ENCODE measurements at regions not wholly inside any gene's neighbourhood (a gene's known extent, or its start where the extent isn't known, plus 50 kb on each side); places are given as distances from the start of the nearest gene placed in this dataset.

GRCh38 chr15:35198197-35198596 is 113.1 kb upstream of the NANOGP8 start:
- Histone ChIP-seq H3K27me3 (no peaks in the 10 kb centered on the region), H3K4me3 (no peak overlapping the region), H3K36me3 (no peaks in the 10 kb centered on the region), H3K9me3 (no peaks in the 10 kb centered on the region), H3K4me1 (no peaks in the 10 kb centered on the region), H3K27ac (no peak overlapping the region)
- TF ChIP-seq POLR2A (IDR thresholded peaks at IDR 0.05), result no peak
- no peak for TF ChIP-seq CTCF (IDR thresholded peaks at IDR 0.05)
- DNase-seq, result no peak

- H3K36me3 ChIP-seq, result no peaks in the 10 kb centered on the region
- no peak for TF ChIP-seq POLR2A (IDR thresholded peaks at IDR 0.05)
- no peak for TF ChIP-seq CTCF (IDR thresholded peaks at IDR 0.05)
- H3K4me3 ChIP-seq, result no peak overlapping the region
- no peaks in the 10 kb centered on the region for H3K4me1 ChIP-seq
- no peaks in the 10 kb centered on the region for H3K27me3 ChIP-seq
- H3K27ac ChIP-seq, result no peak overlapping the region
- DNase-seq, result no peak
- H3K9me3 ChIP-seq, result no peaks in the 10 kb centered on the region
Measured at GRCh38 chr15:35197754-35198153, 112.7 kb upstream of the NANOGP8 start.

GRCh38 chr15:35197306-35197705 is 112.2 kb upstream of the NANOGP8 start:
- Histone ChIP-seq H3K27me3 (no peaks in the 10 kb centered on the region), H3K4me1 (no peaks in the 10 kb centered on the region), H3K36me3 (no peaks in the 10 kb centered on the region), H3K27ac (no peak overlapping the region), H3K9me3 (no peaks in the 10 kb centered on the region), H3K4me3 (no peak overlapping the region)
- DNase-seq, result no peak
- TF ChIP-seq POLR2A (IDR thresholded peaks at IDR 0.05), result no peak
- no peak for TF ChIP-seq CTCF (IDR thresholded peaks at IDR 0.05)

- no peak overlapping the region for H3K27ac ChIP-seq
- no peak overlapping the region for H3K4me3 ChIP-seq
- H3K27me3 ChIP-seq, result no peaks in the 10 kb centered on the region
- no peak for DNase-seq
- TF ChIP-seq POLR2A (IDR thresholded peaks at IDR 0.05) (no peak), CTCF (IDR thresholded peaks at IDR 0.05) (no peak)
- no peaks in the 10 kb centered on the region for H3K36me3 ChIP-seq
- H3K9me3 ChIP-seq, result peaks cover 0 to 9% (median 0%) of the 10 kb centered on the region in 4 donors
- H3K4me1 ChIP-seq, result no peaks in the 10 kb centered on the region
Measured at GRCh38 chr15:35196273-35196672, 111.2 kb upstream of the NANOGP8 start.

DNA sequence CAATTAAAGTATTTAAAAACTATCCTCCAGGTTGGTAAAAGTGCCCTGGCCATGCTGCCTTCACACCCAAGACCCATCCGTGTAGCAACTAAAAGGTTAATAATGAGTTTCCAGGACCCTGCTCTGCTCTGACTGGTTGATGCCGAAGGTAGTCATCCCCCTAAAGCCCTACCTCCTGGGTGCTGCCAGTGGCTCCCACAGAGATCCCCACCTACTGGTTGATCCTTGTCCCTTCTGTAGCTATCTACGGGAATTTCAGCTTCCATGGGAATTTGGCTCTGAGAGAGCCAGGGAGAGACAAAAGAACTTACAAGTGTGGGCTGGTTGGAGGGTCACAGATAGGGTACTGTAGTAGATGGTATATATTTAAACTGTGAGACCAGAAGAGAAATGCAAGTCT is 110.6 kb upstream of the NANOGP8 start:
- H3K36me3 ChIP-seq, result no peaks in the 10 kb centered on the region
- no peaks in the 10 kb centered on the region for H3K27me3 ChIP-seq
- H3K27ac ChIP-seq, result no peak overlapping the region
- TF ChIP-seq CTCF (IDR thresholded peaks at IDR 0.05) (no peak), POLR2A (IDR thresholded peaks at IDR 0.05) (no peak)
- no peaks in the 10 kb centered on the region for H3K4me1 ChIP-seq
- peaks cover 0 to 14% (median 0%) of the 10 kb centered on the region in 4 donors for H3K9me3 ChIP-seq
- no peak for DNase-seq
- no peak overlapping the region for H3K4me3 ChIP-seq

GRCh38 chr15:35195031-35195430 is 109.9 kb upstream of the NANOGP8 start:
- no peaks in the 10 kb centered on the region for H3K27me3 ChIP-seq
- H3K9me3 ChIP-seq, result peaks cover 0 to 14% (median 0%) of the 10 kb centered on the region in 4 donors
- no peak overlapping the region for H3K27ac ChIP-seq
- no peaks in the 10 kb centered on the region for H3K36me3 ChIP-seq
- DNase-seq, result no peak
- H3K4me1 ChIP-seq, result no peaks in the 10 kb centered on the region
- TF ChIP-seq CTCF (IDR thresholded peaks at IDR 0.05), result no peak
- no peak for TF ChIP-seq POLR2A (IDR thresholded peaks at IDR 0.05)
- no peak overlapping the region for H3K4me3 ChIP-seq

Data from Peyer's patch (tissue), 4 donors.